GM12873 (cell line): ENCODE measurements at regions not wholly inside any gene's neighbourhood (a gene's known extent, or its start where the extent isn't known, plus 50 kb on each side); places are given as distances from the start of the nearest gene placed in this dataset.

Experiments used
- TF ChIP-seq, protein P1 (sequence below): IDR thresholded peaks from 2 replicates; pipeline ENCODE4 v1.5.1; 2012; ENCODE audit warnings: low read depth, mild to moderate bottlenecking, moderate library complexity, low read length, control low read depth; ENCODE audit not compliant: insufficient read depth; ENCODE audit errors: missing control alignments

DNA sequence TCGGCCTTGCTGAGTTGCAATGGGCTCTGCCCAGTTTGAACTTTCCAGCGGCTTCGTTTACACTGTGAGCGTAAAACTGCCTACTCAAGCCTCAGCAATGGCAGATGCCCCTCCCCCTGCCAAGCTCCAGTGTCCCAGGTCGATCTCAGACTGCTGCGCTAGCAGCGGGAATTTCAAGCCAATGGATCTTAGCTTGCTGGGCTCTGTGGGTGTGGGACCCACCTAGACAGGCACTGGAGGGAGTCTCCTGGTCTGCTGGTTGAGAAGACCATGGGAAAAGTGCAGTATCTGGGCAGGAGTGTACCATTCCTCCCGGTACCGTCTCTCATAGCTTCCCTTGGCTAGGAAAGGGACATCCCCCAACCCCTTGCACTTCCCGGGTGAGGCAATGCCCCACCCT lies 88.2 kb downstream of the KLHL28 start:
- TF ChIP-seq, protein P1, sequence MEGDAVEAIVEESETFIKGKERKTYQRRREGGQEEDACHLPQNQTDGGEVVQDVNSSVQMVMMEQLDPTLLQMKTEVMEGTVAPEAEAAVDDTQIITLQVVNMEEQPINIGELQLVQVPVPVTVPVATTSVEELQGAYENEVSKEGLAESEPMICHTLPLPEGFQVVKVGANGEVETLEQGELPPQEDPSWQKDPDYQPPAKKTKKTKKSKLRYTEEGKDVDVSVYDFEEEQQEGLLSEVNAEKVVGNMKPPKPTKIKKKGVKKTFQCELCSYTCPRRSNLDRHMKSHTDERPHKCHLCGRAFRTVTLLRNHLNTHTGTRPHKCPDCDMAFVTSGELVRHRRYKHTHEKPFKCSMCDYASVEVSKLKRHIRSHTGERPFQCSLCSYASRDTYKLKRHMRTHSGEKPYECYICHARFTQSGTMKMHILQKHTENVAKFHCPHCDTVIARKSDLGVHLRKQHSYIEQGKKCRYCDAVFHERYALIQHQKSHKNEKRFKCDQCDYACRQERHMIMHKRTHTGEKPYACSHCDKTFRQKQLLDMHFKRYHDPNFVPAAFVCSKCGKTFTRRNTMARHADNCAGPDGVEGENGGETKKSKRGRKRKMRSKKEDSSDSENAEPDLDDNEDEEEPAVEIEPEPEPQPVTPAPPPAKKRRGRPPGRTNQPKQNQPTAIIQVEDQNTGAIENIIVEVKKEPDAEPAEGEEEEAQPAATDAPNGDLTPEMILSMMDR: no peak

DNA sequence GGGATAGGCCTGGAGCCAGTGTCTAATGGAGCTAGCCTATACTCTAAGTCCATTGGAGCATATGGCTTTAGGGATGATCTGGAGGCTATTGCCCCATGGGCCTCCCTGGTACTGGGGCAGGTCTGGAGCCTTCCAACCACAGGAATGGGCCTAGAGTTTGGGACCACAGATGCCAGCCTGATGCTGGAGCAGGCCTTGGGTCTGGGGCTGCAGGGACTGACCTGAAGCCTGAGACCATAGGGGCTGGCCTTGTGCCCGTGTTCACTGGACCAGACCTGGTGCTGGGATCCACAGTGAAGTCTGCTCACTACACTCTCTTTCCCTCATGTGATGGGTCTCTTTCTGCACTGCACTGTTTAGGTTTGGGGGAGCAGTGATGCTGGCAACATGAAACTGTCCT lies 95.0 kb downstream of the KLHL28 start:
- TF ChIP-seq, protein P1: no peak

DNA sequence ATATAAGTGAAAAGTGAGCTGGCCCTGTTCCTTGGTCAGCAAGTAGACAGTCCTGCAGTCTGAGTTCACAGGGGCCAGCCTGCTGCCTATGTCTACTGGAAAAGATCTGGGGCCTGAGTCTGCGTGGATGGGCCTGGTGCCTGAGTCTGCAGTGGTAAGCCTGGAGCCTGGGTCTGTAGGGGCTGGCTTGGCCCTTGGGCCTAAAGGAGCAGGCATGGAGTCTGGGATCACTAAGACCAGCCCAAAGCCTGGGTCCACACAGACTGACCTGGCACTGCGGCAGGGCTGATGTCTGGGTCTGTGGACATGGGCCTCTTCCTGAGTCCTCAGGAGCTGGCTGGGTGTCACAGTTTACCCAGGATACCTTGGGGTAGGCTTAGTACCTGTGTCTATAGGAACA lies 95.4 kb downstream of the KLHL28 start:
- TF ChIP-seq, protein P1: no peak

DNA sequence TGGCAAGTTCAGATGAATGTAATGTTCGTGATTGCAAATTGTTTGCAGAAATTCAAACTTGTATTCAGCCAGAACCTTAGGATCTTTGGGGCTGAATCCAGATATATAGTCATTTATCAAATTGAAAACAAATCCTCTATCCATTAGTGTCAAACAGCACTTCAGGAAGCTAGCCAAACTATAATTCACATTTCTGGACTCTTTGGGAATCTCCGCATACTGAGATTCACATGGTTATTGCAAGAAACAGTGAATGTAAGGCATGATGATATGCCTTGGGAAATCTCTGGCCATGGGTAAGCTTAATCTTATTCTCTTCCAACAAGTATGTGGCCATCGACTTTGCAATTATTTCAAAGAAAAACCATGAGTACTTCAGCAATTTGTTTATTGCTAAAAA lies 98.5 kb downstream of the KLHL28 start:
- TF ChIP-seq, protein P1: no peak

- TF ChIP-seq, protein P1: peak; percentile 10
These were observed 107.6 kb downstream of the KLHL28 start for GRCh38 chr14:44854114-44854513.

GRCh38 chr14:44847526-44848309 lies 114.0 kb downstream of the KLHL28 start:
- TF ChIP-seq, protein P1: no peak

- TF ChIP-seq, protein P1: peak; percentile 88
These were observed 115.4 kb downstream of the KLHL28 start for GRCh38 chr14:44846232-44846824.
